Keratinocyte (primary cell): ENCODE measurements at regions not wholly inside any gene's neighbourhood (a gene's known extent, or its start where the extent isn't known, plus 50 kb on each side); places are given as distances from the start of the nearest gene placed in this dataset.

Experiments used
- DNase-seq: peaks from one replicate; pipeline ENCODE4 v3.0.0-alpha.2; 2011; ENCODE audit warnings: low read depth, missing footprints, low spot score
- FAIRE-seq: peaks from 2 replicates; lab custom pipeline; 2011; peaks lifted over from hg19 to GRCh38; lab: Jason Lieb, UNC
- H2AFZ ChIP-seq: 2 replicates; pipeline ENCODE4 v1.6.0; 2012; ENCODE audit warnings: low read length, control low read depth, inconsistent platforms; ENCODE audit not compliant: control insufficient read depth
- H3K27ac ChIP-seq: 2 replicates; pipeline ENCODE4 v1.5.1; 2011; ENCODE audit warnings: low read length; ENCODE audit not compliant: control insufficient read depth, insufficient read depth
- H3K27me3 ChIP-seq: 3 replicates; pipeline ENCODE4 v1.6.0; 2011; ENCODE audit warnings: low read length; ENCODE audit not compliant: control insufficient read depth, insufficient read depth; ENCODE audit errors: extremely low read depth
- H3K36me3 ChIP-seq, 2 experiments: 2 replicates in 1 of 2; 3 replicates in 1 of 2; pipeline ENCODE4 v1.5.1; 2011; ENCODE audit warnings: low read length in 2 of 2, mild to moderate bottlenecking in 1 of 2; ENCODE audit not compliant: control insufficient read depth in 2 of 2, insufficient read depth in 2 of 2; ENCODE audit errors: extremely low read depth in 1 of 2
- H3K4me1 ChIP-seq: 3 replicates; pipeline ENCODE4 v1.5.1; 2011; ENCODE audit warnings: low read length; ENCODE audit not compliant: control insufficient read depth, insufficient read depth; ENCODE audit errors: extremely low read depth
- H3K4me2 ChIP-seq: 3 replicates; pipeline ENCODE4 v1.6.0; 2011; ENCODE audit warnings: low read depth, low read length; ENCODE audit not compliant: control insufficient read depth, insufficient read depth; ENCODE audit errors: extremely low read depth
- H3K4me3 ChIP-seq, 3 experiments: fragments of 200-600 bp in 1 of 3; sonication (generic) in 1 of 3; 2 replicates in 2 of 3; 3 replicates in 1 of 3; pipeline ENCODE4 v1.5.1; 2011 to 2016; ENCODE audit warnings: low read length in 3 of 3, mild to moderate bottlenecking in 3 of 3, control low read depth in 2 of 3, inconsistent platforms in 1 of 3, low read depth in 1 of 3, mixed read lengths in 1 of 3, mixed run types in 1 of 3, moderate library complexity in 1 of 3; ENCODE audit not compliant: control insufficient read depth in 2 of 3, insufficient read depth in 2 of 3; ENCODE audit errors: extremely low read depth in 1 of 3
- H3K79me2 ChIP-seq: 2 replicates; pipeline ENCODE4 v1.6.0; 2012; ENCODE audit warnings: low read length; ENCODE audit not compliant: control insufficient read depth, insufficient read depth
- H3K9ac ChIP-seq: 3 replicates; pipeline ENCODE4 v1.6.0; 2011; ENCODE audit warnings: low read length; ENCODE audit not compliant: control insufficient read depth, insufficient read depth; ENCODE audit errors: extremely low read depth
- H3K9me1 ChIP-seq: 3 replicates; pipeline ENCODE4 v1.6.0; 2011; ENCODE audit warnings: low read length; ENCODE audit not compliant: control insufficient read depth, insufficient read depth; ENCODE audit errors: extremely low read depth
- H3K9me3 ChIP-seq: 2 replicates; pipeline ENCODE4 v1.5.1; 2012; ENCODE audit warnings: low read depth, low read length; ENCODE audit not compliant: control insufficient read depth
- H4K20me1 ChIP-seq: 3 replicates; pipeline ENCODE4 v1.6.0; 2011; ENCODE audit warnings: low read length; ENCODE audit not compliant: control insufficient read depth, insufficient read depth; ENCODE audit errors: extremely low read depth
- EZH2 ChIP-seq: IDR thresholded peaks from one replicate; pipeline ENCODE4 v1.6.1; 2012; ENCODE audit warnings: inconsistent platforms, mild to moderate bottlenecking, low read length, moderate library complexity
- dilution Hi-C: fragments of 300-500 bp; cut with MboI; formaldehyde crosslinking; loops from one replicate; pipeline ENCODE4 v1.7.0; 2020; ENCODE audit warnings: low sequenced_read_pairs; ENCODE audit not compliant: extremely low pct_ligation_motif_present
- TF ChIP-seq, protein P1 (sequence below), 3 experiments: IDR thresholded peaks in 1 of 3; conservative IDR thresholded peaks in 1 of 3; optimal IDR thresholded peaks in 1 of 3; 2 replicates in 2 of 3; 3 replicates in 1 of 3; pipeline versions ENCODE3 to v1.5.1; 2011; ENCODE audit warnings: low read length in 3 of 3, mild to moderate bottlenecking in 3 of 3, moderate library complexity in 2 of 3, control low read depth in 1 of 3, inconsistent platforms in 1 of 3; ENCODE audit not compliant: insufficient read depth in 2 of 3; ENCODE audit errors: extremely low read depth in 1 of 3

DNA sequence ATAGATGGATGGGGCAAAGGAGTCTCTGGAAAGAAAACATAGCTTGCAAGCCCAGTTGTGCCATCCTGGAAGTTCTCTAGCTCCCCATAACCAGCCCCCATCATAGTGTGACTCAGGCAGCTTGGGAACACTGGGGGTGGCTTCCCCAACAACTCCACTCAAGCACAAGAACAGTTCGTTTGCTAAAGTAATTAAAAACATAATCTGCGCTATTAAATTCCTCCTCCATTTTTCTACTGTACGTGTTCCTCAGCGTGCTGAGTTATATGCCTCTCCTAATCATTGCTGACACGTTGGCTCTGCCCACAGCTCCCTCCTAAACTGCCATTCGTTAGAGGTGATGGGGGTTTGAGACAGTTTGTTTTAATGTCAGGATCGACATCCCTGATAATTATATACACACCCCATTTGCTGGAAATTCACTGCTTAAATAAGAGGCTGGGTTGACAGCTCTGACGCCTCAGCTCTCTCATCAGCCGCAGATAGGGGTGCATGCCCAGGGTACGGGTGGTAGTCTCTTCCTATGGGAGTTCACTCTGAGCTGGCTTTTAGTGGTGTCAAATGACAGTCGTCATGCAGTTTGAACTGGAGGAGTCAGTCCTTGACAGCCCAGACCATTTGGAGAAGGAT, 59.5 kb upstream of the SEZ6L start:
- Histone ChIP-seq H3K79me2 (no peaks in the 10 kb centered on the region), H4K20me1 (no peaks in the 10 kb centered on the region), H3K27ac (no peak overlapping the region), H3K9me3 (no peaks in the 10 kb centered on the region), H3K4me3 (no peak overlapping the region), H2AFZ (no peak overlapping the region), H3K36me3 (no peaks in the 10 kb centered on the region), H3K9me1 (no peaks in the 10 kb centered on the region), H3K9ac (no peak overlapping the region), H3K4me1 (no peaks in the 10 kb centered on the region), H3K4me2 (no peak overlapping the region), H3K27me3 (no peaks in the 10 kb centered on the region)
- TF ChIP-seq, protein P1, sequence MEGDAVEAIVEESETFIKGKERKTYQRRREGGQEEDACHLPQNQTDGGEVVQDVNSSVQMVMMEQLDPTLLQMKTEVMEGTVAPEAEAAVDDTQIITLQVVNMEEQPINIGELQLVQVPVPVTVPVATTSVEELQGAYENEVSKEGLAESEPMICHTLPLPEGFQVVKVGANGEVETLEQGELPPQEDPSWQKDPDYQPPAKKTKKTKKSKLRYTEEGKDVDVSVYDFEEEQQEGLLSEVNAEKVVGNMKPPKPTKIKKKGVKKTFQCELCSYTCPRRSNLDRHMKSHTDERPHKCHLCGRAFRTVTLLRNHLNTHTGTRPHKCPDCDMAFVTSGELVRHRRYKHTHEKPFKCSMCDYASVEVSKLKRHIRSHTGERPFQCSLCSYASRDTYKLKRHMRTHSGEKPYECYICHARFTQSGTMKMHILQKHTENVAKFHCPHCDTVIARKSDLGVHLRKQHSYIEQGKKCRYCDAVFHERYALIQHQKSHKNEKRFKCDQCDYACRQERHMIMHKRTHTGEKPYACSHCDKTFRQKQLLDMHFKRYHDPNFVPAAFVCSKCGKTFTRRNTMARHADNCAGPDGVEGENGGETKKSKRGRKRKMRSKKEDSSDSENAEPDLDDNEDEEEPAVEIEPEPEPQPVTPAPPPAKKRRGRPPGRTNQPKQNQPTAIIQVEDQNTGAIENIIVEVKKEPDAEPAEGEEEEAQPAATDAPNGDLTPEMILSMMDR (optimal IDR thresholded peaks at IDR 0.05 in 1 of 3, IDR thresholded peaks at IDR 0.05 in 1 of 3, conservative IDR thresholded peaks at IDR 0.05 in 1 of 3; ENCODE audit: extremely low read depth in 1 of 3, insufficient read depth in 2 of 3, low read length in 3 of 3): no peak
- TF ChIP-seq EZH2: no peak
- FAIRE-seq (no peak), DNase-seq (no peak)
- dilution Hi-C loops: no loop called here

DNA sequence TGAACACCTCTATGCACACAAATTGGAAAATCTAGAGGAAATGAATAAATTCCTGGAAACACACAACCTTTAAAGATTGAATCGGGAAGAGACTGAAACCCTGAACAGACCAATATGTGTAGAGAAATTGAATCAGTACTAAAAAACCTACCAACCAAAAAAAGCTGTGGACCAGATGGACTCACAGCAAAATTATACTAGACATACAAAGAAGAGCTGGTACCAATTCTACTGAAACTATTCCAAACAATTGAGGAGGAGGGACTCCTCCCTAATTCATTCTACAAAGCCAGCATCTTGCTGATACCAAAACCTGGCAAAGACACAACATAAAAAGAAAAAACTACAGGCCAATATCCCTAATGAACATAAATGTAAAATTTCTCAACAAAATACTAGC, 54.4 kb upstream of the SEZ6L start:
- H3K4me1 ChIP-seq: no peaks in the 10 kb centered on the region
- FAIRE-seq: no peak
- no peak overlapping the region for H3K4me2 ChIP-seq
- H3K27ac ChIP-seq: no peak overlapping the region
- no peak overlapping the region for H3K9ac ChIP-seq
- dilution Hi-C loops: no loop called here
- H4K20me1 ChIP-seq: no peaks in the 10 kb centered on the region
- no peaks in the 10 kb centered on the region for H3K79me2 ChIP-seq
- H3K4me3 ChIP-seq: no peak overlapping the region
- H3K36me3 ChIP-seq: no peaks in the 10 kb centered on the region
- TF ChIP-seq, protein P1 (optimal IDR thresholded peaks at IDR 0.05 in 1 of 3, IDR thresholded peaks at IDR 0.05 in 1 of 3, conservative IDR thresholded peaks at IDR 0.05 in 1 of 3; ENCODE audit: extremely low read depth in 1 of 3, insufficient read depth in 2 of 3, low read length in 3 of 3): no peak
- no peak for TF ChIP-seq EZH2
- H3K27me3 ChIP-seq: no peaks in the 10 kb centered on the region
- H3K9me3 ChIP-seq: no peaks in the 10 kb centered on the region
- no peaks in the 10 kb centered on the region for H3K9me1 ChIP-seq
- no peak overlapping the region for H2AFZ ChIP-seq
- DNase-seq: no peak
